ENCODE measurements at regions not wholly inside any gene's neighbourhood (a gene's known extent, or its start where the extent isn't known, plus 50 kb on each side); places are given as distances from the start of the nearest gene placed in this dataset.

- WGBS: 71% methylated on average over 16 of the region's 16 CpGs
- Histone ChIP-seq H3K9ac (ENCODE audit: low read depth in 1 of 2, low read length in 2 of 2) (no peak overlapping the region), H3K27me3 (ENCODE audit: control insufficient read depth in 4 of 4, insufficient read depth in 4 of 4, low read length in 3 of 4) (peaks cover 0 to 2% (median 0%) of the 10 kb centered on the region in 4 donors), H3K36me3 (ENCODE audit: control insufficient read depth in 4 of 4, insufficient read depth in 3 of 4, low read depth in 1 of 4, low read length in 3 of 4) (no peaks in the 10 kb centered on the region), H3K4me1 (ENCODE audit: control insufficient read depth in 4 of 4, insufficient read depth in 4 of 4, low read length in 3 of 4) (no peaks in the 10 kb centered on the region), H3K27ac (ENCODE audit: low read depth in 1 of 2, low read length in 2 of 2) (no peak overlapping the region), H3K4me3 (ENCODE audit: low read depth in 1 of 3, low read length in 3 of 3) (no peak overlapping the region), H3K9me3 (ENCODE audit: control insufficient read depth in 4 of 4, low read length in 3 of 4) (no peaks in the 10 kb centered on the region)
- TF ChIP-seq JUND (IDR thresholded peaks at IDR 0.05) (no peak), ZBTB33 (IDR thresholded peaks at IDR 0.05) (no peak), RAD21 (IDR thresholded peaks at IDR 0.05) (no peak), YY1 (IDR thresholded peaks at IDR 0.05) (no peak), RXRA (IDR thresholded peaks at IDR 0.05) (no peak), TAF1 (conservative IDR thresholded peaks at IDR 0.05) (no peak), NR2F2 (IDR thresholded peaks at IDR 0.05) (no peak), FOXA2 (IDR thresholded peaks at IDR 0.05) (no peak), HNF4G (IDR thresholded peaks at IDR 0.05) (no peak), FOXA1 (IDR thresholded peaks at IDR 0.05) (no peak), SP1 (IDR thresholded peaks at IDR 0.05) (no peak), ATF3 (IDR thresholded peaks at IDR 0.05) (no peak), EGR1 (IDR thresholded peaks at IDR 0.05; ENCODE audit: low read depth in 2 of 2) (no peak), MAX (IDR thresholded peaks at IDR 0.05) (no peak), HNF4A (conservative IDR thresholded peaks at IDR 0.05) (no peak), CTCF (IDR thresholded peaks at IDR 0.05; ENCODE audit: low read depth, low read length, missing input control) (no peak), GABPA (IDR thresholded peaks at IDR 0.05 in 1 of 2, conservative IDR thresholded peaks at IDR 0.05 in 1 of 2) (no peak)
- DNase-seq (ENCODE audit: low spot score): no peak
Measured at GRCh38 chr14:104372390-104373054, 207.0 kb upstream of the C14orf180 start.

GRCh38 chr14:104373055-104373854, 206.3 kb upstream of the C14orf180 start:
- Histone ChIP-seq H3K36me3 (ENCODE audit: control insufficient read depth in 4 of 4, insufficient read depth in 3 of 4, low read depth in 1 of 4, low read length in 3 of 4) (no peaks in the 10 kb centered on the region), H3K27me3 (ENCODE audit: control insufficient read depth in 4 of 4, insufficient read depth in 4 of 4, low read length in 3 of 4) (peaks cover 0 to 2% (median 0%) of the 10 kb centered on the region in 4 donors), H3K27ac (ENCODE audit: low read depth in 1 of 2, low read length in 2 of 2) (no peak overlapping the region), H3K9me3 (ENCODE audit: control insufficient read depth in 4 of 4, low read length in 3 of 4) (no peaks in the 10 kb centered on the region), H3K9ac (ENCODE audit: low read depth in 1 of 2, low read length in 2 of 2) (no peak overlapping the region), H3K4me1 (ENCODE audit: control insufficient read depth in 4 of 4, insufficient read depth in 4 of 4, low read length in 3 of 4) (no peaks in the 10 kb centered on the region), H3K4me3 (ENCODE audit: low read depth in 1 of 3, low read length in 3 of 3) (no peak overlapping the region)
- WGBS: 55% methylated on average over 26 of the region's 26 CpGs
- DNase-seq (ENCODE audit: low spot score): no peak
- TF ChIP-seq CTCF (IDR thresholded peaks at IDR 0.05; ENCODE audit: low read depth, low read length, missing input control): no peak
- TF ChIP-seq JUND (IDR thresholded peaks at IDR 0.05): no peak
- no peak for TF ChIP-seq FOXA1 (IDR thresholded peaks at IDR 0.05)
- TF ChIP-seq RXRA (IDR thresholded peaks at IDR 0.05): no peak
- TF ChIP-seq HNF4A (conservative IDR thresholded peaks at IDR 0.05): no peak
- no peak for TF ChIP-seq HNF4G (IDR thresholded peaks at IDR 0.05)
- TF ChIP-seq ATF3 (IDR thresholded peaks at IDR 0.05): no peak
- TF ChIP-seq, protein P1, sequence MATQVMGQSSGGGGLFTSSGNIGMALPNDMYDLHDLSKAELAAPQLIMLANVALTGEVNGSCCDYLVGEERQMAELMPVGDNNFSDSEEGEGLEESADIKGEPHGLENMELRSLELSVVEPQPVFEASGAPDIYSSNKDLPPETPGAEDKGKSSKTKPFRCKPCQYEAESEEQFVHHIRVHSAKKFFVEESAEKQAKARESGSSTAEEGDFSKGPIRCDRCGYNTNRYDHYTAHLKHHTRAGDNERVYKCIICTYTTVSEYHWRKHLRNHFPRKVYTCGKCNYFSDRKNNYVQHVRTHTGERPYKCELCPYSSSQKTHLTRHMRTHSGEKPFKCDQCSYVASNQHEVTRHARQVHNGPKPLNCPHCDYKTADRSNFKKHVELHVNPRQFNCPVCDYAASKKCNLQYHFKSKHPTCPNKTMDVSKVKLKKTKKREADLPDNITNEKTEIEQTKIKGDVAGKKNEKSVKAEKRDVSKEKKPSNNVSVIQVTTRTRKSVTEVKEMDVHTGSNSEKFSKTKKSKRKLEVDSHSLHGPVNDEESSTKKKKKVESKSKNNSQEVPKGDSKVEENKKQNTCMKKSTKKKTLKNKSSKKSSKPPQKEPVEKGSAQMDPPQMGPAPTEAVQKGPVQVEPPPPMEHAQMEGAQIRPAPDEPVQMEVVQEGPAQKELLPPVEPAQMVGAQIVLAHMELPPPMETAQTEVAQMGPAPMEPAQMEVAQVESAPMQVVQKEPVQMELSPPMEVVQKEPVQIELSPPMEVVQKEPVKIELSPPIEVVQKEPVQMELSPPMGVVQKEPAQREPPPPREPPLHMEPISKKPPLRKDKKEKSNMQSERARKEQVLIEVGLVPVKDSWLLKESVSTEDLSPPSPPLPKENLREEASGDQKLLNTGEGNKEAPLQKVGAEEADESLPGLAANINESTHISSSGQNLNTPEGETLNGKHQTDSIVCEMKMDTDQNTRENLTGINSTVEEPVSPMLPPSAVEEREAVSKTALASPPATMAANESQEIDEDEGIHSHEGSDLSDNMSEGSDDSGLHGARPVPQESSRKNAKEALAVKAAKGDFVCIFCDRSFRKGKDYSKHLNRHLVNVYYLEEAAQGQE (IDR thresholded peaks at IDR 0.05): no peak
- TF ChIP-seq SP1 (IDR thresholded peaks at IDR 0.05): no peak
- no peak for TF ChIP-seq EGR1 (IDR thresholded peaks at IDR 0.05; ENCODE audit: low read depth in 2 of 2)
- TF ChIP-seq MAX (IDR thresholded peaks at IDR 0.05): no peak
- no peak for TF ChIP-seq TAF1 (conservative IDR thresholded peaks at IDR 0.05)
- TF ChIP-seq FOXA2 (IDR thresholded peaks at IDR 0.05): no peak
- no peak for TF ChIP-seq NR2F2 (IDR thresholded peaks at IDR 0.05)
